ENCODE measurements at regions not wholly inside any gene's neighbourhood (a gene's known extent, or its start where the extent isn't known, plus 50 kb on each side); places are given as distances from the start of the nearest gene placed in this dataset.

DNA sequence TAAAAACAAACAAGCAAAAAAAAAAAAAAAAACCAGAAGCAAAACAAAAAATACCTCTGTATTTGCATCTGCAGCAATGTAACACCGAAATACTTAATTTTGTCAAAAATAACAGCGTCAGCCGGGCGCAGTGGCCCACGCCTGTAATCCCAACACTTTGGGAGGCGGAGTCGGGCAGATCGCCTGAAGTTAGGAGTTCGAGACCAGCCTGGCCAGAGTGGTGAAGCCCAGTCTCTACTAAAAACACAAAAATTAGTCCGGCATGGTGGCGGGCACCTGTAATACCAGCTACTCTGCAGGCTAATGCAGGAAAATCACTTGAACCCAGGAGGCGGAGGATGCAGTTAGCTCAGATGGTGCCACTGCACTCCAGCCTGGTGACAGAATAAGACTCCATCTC is 683.5 kb upstream of the CA10 start:
- no peaks in the 10 kb centered on the region for H3K4me1 ChIP-seq (ENCODE audit: control insufficient read depth, insufficient read depth, low read length, poor library complexity, severe bottlenecking)
- H3K27me3 Mint-ChIP-seq = no peaks in the 10 kb centered on the region
- H3K9me3 ChIP-seq (ENCODE audit: control insufficient read depth in 2 of 2, low read length in 2 of 2) = no peaks in the 10 kb centered on the region
- H3K4me3 Mint-ChIP-seq = no peak overlapping the region
- H3K36me3 ChIP-seq (ENCODE audit: control insufficient read depth, insufficient read depth, low read length) = no peaks in the 10 kb centered on the region
- H3K4me1 Mint-ChIP-seq = no peaks in the 10 kb centered on the region
- H3K27ac ChIP-seq (ENCODE audit: insufficient read depth, low read length, poor library complexity, severe bottlenecking) = no peak overlapping the region
- H3K27me3 ChIP-seq (ENCODE audit: control insufficient read depth, insufficient read depth, low read length) = no peaks in the 10 kb centered on the region
- H3K4me3 ChIP-seq (ENCODE audit: low read depth, low read length) = no peak overlapping the region
- DNase-seq (no peak), ATAC-seq (ENCODE audit: low read depth in 2 of 2) (no peak)
- no peak overlapping the region for H3K27ac Mint-ChIP-seq
- H3K9me3 Mint-ChIP-seq = peaks cover 0 to 11% (median 4%) of the 10 kb centered on the region in 7 donors
- no peaks in the 10 kb centered on the region for H3K36me3 Mint-ChIP-seq

DNA sequence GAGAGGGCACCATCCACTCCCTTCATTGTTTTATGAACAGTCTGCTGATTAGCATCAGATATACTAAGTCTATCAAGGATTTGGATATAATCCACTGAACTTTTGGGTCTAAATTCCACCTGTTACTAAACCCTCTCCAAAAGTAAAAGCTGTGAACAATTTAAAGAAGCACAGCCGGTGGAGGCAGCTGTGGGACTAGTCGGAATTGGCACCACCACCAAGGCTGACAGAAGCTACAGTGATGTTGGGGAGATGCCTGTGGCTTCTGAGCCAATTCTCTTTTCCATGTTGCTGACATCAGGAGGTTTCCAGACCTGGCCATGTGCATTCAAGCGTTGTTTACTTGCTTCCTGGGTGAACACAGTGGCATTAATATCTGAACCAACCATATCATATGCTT is 679.0 kb upstream of the CA10 start:
- H3K4me3 Mint-ChIP-seq = no peak overlapping the region
- Histone ChIP-seq H3K27ac (ENCODE audit: insufficient read depth, low read length, poor library complexity, severe bottlenecking) (no peak overlapping the region), H3K4me3 (ENCODE audit: low read depth, low read length) (no peak overlapping the region), H3K4me1 (ENCODE audit: control insufficient read depth, insufficient read depth, low read length, poor library complexity, severe bottlenecking) (no peaks in the 10 kb centered on the region), H3K9me3 (ENCODE audit: control insufficient read depth in 2 of 2, low read length in 2 of 2) (no peaks in the 10 kb centered on the region), H3K27me3 (ENCODE audit: control insufficient read depth, insufficient read depth, low read length) (no peaks in the 10 kb centered on the region), H3K36me3 (ENCODE audit: control insufficient read depth, insufficient read depth, low read length) (no peaks in the 10 kb centered on the region)
- H3K9me3 Mint-ChIP-seq = peaks cover 2 to 12% (median 5%) of the 10 kb centered on the region in 7 donors
- H3K4me1 Mint-ChIP-seq = no peaks in the 10 kb centered on the region
- H3K27me3 Mint-ChIP-seq = no peaks in the 10 kb centered on the region
- H3K27ac Mint-ChIP-seq = no peak overlapping the region
- ATAC-seq (ENCODE audit: low read depth in 2 of 2) (no peak), DNase-seq (no peak)
- H3K36me3 Mint-ChIP-seq = no peaks in the 10 kb centered on the region

DNA sequence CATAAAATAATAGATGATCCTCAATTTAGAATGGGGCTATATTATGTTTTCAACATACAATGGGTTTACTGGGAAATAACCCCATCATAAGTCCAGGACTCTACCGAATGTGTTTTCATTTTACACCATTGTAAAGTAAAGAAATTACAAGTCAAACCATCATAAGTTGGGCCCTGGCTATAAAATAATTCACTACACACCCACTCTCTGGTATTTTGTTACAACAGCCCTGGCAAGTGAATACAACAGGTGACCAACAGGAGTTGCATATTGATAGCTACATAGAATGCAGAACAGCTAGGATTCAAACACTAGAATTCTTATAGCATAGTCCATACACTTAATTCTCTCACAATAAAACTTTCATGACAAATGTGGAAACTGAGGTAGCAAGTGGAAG is 673.0 kb upstream of the CA10 start:
- H3K4me3 ChIP-seq (ENCODE audit: low read depth, low read length) = no peak overlapping the region
- no peaks in the 10 kb centered on the region for H3K4me1 ChIP-seq (ENCODE audit: control insufficient read depth, insufficient read depth, low read length, poor library complexity, severe bottlenecking)
- H3K27me3 ChIP-seq (ENCODE audit: control insufficient read depth, insufficient read depth, low read length) = no peaks in the 10 kb centered on the region
- peaks cover 2 to 5% (median 2%) of the 10 kb centered on the region in 7 donors for H3K9me3 Mint-ChIP-seq
- DNase-seq (no peak), ATAC-seq (ENCODE audit: low read depth in 2 of 2) (no peak)
- H3K36me3 Mint-ChIP-seq = no peaks in the 10 kb centered on the region
- H3K4me3 Mint-ChIP-seq = no peak overlapping the region
- H3K27ac Mint-ChIP-seq = no peak overlapping the region
- H3K4me1 Mint-ChIP-seq = no peaks in the 10 kb centered on the region
- H3K27me3 Mint-ChIP-seq = no peaks in the 10 kb centered on the region
- H3K27ac ChIP-seq (ENCODE audit: insufficient read depth, low read length, poor library complexity, severe bottlenecking) = no peak overlapping the region
- no peaks in the 10 kb centered on the region for H3K9me3 ChIP-seq (ENCODE audit: control insufficient read depth in 2 of 2, low read length in 2 of 2)
- no peaks in the 10 kb centered on the region for H3K36me3 ChIP-seq (ENCODE audit: control insufficient read depth, insufficient read depth, low read length)

DNA sequence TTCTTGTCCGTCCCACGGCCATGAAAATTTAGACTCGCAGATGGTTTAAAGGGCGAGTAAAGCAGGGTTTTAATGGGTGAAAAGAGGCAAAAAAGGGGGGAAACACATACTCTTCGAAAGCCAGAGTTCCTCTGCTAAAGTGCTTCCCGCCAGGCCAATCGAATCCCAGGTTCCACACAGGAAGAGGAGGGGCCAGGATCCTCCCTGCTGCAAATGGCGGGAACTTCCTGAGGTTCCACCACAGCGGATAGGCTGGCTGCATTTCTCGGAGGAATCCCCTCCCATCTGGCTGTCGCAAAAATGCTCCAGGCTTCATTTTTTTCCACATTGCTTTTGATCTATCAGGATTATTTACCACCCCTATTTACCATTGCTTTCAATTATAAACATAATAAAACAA is 670.1 kb upstream of the CA10 start:
- Mint-ChIP-seq H3K27me3 (no peaks in the 10 kb centered on the region), H3K9me3 (peaks cover 0 to 4% (median 2%) of the 10 kb centered on the region in 7 donors), H3K4me3 (no peak overlapping the region), H3K36me3 (no peaks in the 10 kb centered on the region), H3K4me1 (no peaks in the 10 kb centered on the region), H3K27ac (no peak overlapping the region)
- H3K9me3 ChIP-seq (ENCODE audit: control insufficient read depth in 2 of 2, low read length in 2 of 2) = peaks cover 0 to 3% of the 10 kb centered on the region in 2 experiments
- no peaks in the 10 kb centered on the region for H3K27me3 ChIP-seq (ENCODE audit: control insufficient read depth, insufficient read depth, low read length)
- no peak for ATAC-seq (ENCODE audit: low read depth in 2 of 2)
- no peaks in the 10 kb centered on the region for H3K36me3 ChIP-seq (ENCODE audit: control insufficient read depth, insufficient read depth, low read length)
- no peaks in the 10 kb centered on the region for H3K4me1 ChIP-seq (ENCODE audit: control insufficient read depth, insufficient read depth, low read length, poor library complexity, severe bottlenecking)
- no peak for DNase-seq
- no peak overlapping the region for H3K27ac ChIP-seq (ENCODE audit: insufficient read depth, low read length, poor library complexity, severe bottlenecking)
- no peak overlapping the region for H3K4me3 ChIP-seq (ENCODE audit: low read depth, low read length)

DNA sequence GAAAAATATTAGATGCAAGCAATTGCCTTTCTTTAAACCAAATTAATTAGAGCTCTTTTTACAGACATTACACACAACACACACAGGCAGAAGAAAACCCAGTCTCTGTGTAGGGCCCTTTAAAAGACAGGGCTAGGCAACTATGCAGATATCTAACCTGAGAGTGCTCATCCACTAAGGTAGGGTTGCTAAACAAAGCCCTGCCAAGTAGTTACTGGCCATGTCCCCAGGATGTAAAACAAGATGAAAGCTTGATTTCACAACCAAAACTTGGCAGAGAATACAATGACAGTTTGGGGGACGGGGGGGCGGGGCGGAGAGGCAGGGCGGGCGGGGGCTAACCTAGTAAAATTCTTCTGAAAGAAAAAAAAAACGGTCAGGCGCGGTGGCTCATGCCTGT is 669.0 kb upstream of the CA10 start:
- Histone ChIP-seq H3K4me3 (ENCODE audit: low read depth, low read length) (no peak overlapping the region), H3K36me3 (ENCODE audit: control insufficient read depth, insufficient read depth, low read length) (no peaks in the 10 kb centered on the region), H3K9me3 (ENCODE audit: control insufficient read depth in 2 of 2, low read length in 2 of 2) (peaks cover 0 to 3% of the 10 kb centered on the region in 2 experiments), H3K27me3 (ENCODE audit: control insufficient read depth, insufficient read depth, low read length) (no peaks in the 10 kb centered on the region), H3K27ac (ENCODE audit: insufficient read depth, low read length, poor library complexity, severe bottlenecking) (no peak overlapping the region), H3K4me1 (ENCODE audit: control insufficient read depth, insufficient read depth, low read length, poor library complexity, severe bottlenecking) (no peaks in the 10 kb centered on the region)
- Mint-ChIP-seq H3K4me1 (no peaks in the 10 kb centered on the region), H3K27me3 (no peaks in the 10 kb centered on the region), H3K4me3 (no peak overlapping the region), H3K27ac (no peak overlapping the region), H3K36me3 (no peaks in the 10 kb centered on the region), H3K9me3 (peaks cover 0 to 4% (median 0%) of the 10 kb centered on the region in 7 donors)
- DNase-seq (no peak), ATAC-seq (ENCODE audit: low read depth in 2 of 2) (no peak)

DNA sequence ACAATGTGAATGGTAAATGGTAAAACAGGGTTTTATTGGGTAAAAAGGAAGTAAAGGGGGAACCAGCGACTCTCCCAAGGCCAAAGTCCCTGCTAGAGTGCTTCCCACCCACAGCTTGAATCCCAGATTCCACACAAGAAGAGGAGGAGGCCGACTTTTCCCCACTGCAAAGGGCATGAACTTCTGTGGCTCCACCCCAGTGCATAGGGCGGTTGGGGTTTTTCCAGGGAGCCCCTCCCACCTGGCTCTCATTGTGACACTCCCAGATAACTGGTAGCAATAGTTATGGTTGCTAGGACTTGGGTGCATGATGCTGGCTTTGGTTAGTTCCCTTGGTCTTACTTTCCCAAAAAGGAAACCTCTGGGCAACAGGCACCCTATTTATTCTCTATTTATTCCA is 666.0 kb upstream of the CA10 start:
- ATAC-seq (ENCODE audit: low read depth in 2 of 2) (no peak), DNase-seq (no peak)
- no peak overlapping the region for H3K4me3 Mint-ChIP-seq
- Histone ChIP-seq H3K27me3 (ENCODE audit: control insufficient read depth, insufficient read depth, low read length) (no peaks in the 10 kb centered on the region), H3K36me3 (ENCODE audit: control insufficient read depth, insufficient read depth, low read length) (no peaks in the 10 kb centered on the region), H3K4me1 (ENCODE audit: control insufficient read depth, insufficient read depth, low read length, poor library complexity, severe bottlenecking) (no peaks in the 10 kb centered on the region), H3K9me3 (ENCODE audit: control insufficient read depth in 2 of 2, low read length in 2 of 2) (peaks cover 0 to 3% of the 10 kb centered on the region in 2 experiments), H3K4me3 (ENCODE audit: low read depth, low read length) (no peak overlapping the region), H3K27ac (ENCODE audit: insufficient read depth, low read length, poor library complexity, severe bottlenecking) (no peak overlapping the region)
- peaks cover 0 to 7% (median 1%) of the 10 kb centered on the region in 7 donors for H3K9me3 Mint-ChIP-seq
- H3K27me3 Mint-ChIP-seq = no peaks in the 10 kb centered on the region
- H3K4me1 Mint-ChIP-seq = no peaks in the 10 kb centered on the region
- H3K27ac Mint-ChIP-seq = no peak overlapping the region
- H3K36me3 Mint-ChIP-seq = no peaks in the 10 kb centered on the region

DNA sequence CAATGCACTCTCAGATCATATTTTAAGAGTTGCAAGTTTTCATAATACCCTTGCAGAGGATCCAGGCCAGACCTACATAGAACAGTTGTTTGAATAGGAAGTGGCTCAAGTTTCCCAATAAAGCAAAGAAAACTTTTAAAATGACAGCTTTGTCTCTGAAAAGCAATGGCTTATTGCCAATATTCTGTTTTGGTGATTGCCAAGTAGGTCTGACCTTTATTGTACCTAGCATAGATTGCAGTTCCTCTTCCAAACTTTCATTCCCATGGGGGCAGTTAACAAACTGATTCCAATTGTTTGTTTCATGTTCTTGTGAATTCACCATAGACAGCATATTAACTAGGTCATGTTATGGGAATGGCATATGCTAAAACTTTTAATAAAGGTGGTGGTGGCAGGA is 664.6 kb upstream of the CA10 start:
- Mint-ChIP-seq H3K27ac (no peak overlapping the region), H3K4me1 (no peaks in the 10 kb centered on the region), H3K9me3 (peaks cover 0 to 7% (median 3%) of the 10 kb centered on the region in 7 donors), H3K27me3 (no peaks in the 10 kb centered on the region), H3K4me3 (no peak overlapping the region), H3K36me3 (no peaks in the 10 kb centered on the region)
- Histone ChIP-seq H3K27me3 (ENCODE audit: control insufficient read depth, insufficient read depth, low read length) (no peaks in the 10 kb centered on the region), H3K36me3 (ENCODE audit: control insufficient read depth, insufficient read depth, low read length) (no peaks in the 10 kb centered on the region), H3K4me3 (ENCODE audit: low read depth, low read length) (no peak overlapping the region), H3K4me1 (ENCODE audit: control insufficient read depth, insufficient read depth, low read length, poor library complexity, severe bottlenecking) (no peaks in the 10 kb centered on the region), H3K27ac (ENCODE audit: insufficient read depth, low read length, poor library complexity, severe bottlenecking) (no peak overlapping the region), H3K9me3 (ENCODE audit: control insufficient read depth in 2 of 2, low read length in 2 of 2) (peaks cover under 1 to 3% of the 10 kb centered on the region in 2 experiments)
- no peak for ATAC-seq (ENCODE audit: low read depth in 2 of 2)
- no peak for DNase-seq

DNA sequence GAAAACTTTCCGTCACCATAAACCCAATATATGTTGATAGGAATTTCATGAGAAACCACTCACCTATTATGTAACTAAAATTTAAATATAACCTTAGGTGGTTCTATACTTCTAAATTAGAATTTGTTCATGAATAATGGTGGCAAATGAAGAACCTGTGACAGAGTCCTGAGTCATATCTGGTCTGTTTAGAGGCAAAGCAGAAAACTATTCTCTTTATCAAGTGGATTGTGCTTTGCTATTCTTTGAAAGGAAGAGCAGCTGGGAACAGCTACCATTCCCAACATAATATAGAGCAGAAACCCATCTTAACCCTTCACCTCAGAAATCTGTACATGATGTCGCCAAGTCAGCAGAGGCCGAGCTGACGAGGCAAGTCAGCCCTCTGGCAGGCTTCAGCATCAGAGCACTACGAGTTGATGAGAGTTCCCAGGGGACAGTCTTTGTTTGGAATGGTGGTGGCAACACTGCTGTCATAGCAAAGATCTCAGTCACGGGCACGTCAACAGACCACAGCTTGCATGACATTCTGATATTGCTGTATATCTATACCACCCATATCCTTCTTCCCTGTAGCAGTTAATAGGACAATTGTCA is 631.9 kb upstream of the CA10 start:
- H3K36me3 Mint-ChIP-seq = no peaks in the 10 kb centered on the region

More for the DNA sequence above, 631.9 kb upstream of the CA10 start:
- Mint-ChIP-seq H3K9me3 (peaks cover 0 to 6% (median 2%) of the 10 kb centered on the region in 7 donors), H3K27me3 (no peaks in the 10 kb centered on the region), H3K4me1 (no peaks in the 10 kb centered on the region), H3K27ac (no peak overlapping the region), H3K4me3 (no peak overlapping the region)
- H3K9me3 ChIP-seq (ENCODE audit: control insufficient read depth in 2 of 2, low read length in 2 of 2) = no peaks in the 10 kb centered on the region
- H3K27me3 ChIP-seq (ENCODE audit: control insufficient read depth, insufficient read depth, low read length) = no peaks in the 10 kb centered on the region
- no peaks in the 10 kb centered on the region for H3K4me1 ChIP-seq (ENCODE audit: control insufficient read depth, insufficient read depth, low read length, poor library complexity, severe bottlenecking)
- H3K36me3 ChIP-seq (ENCODE audit: control insufficient read depth, insufficient read depth, low read length) = no peaks in the 10 kb centered on the region
- no peak overlapping the region for H3K27ac ChIP-seq (ENCODE audit: insufficient read depth, low read length, poor library complexity, severe bottlenecking)
- ATAC-seq (ENCODE audit: low read depth in 2 of 2) (no peak), DNase-seq (no peak)
- no peak overlapping the region for H3K4me3 ChIP-seq (ENCODE audit: low read depth, low read length)

Measured in CD4-positive, CD25-positive, alpha-beta regulatory T cell (primary cell).